ENCODE measurements at regions not wholly inside any gene's neighbourhood (a gene's known extent, or its start where the extent isn't known, plus 50 kb on each side); places are given as distances from the start of the nearest gene placed in this dataset.
"Not testable (repeated sequence)": the region's sequence is repeated elsewhere in the genome, so short reads cannot be mapped to it uniquely, and the experiment has no call there.

DNA sequence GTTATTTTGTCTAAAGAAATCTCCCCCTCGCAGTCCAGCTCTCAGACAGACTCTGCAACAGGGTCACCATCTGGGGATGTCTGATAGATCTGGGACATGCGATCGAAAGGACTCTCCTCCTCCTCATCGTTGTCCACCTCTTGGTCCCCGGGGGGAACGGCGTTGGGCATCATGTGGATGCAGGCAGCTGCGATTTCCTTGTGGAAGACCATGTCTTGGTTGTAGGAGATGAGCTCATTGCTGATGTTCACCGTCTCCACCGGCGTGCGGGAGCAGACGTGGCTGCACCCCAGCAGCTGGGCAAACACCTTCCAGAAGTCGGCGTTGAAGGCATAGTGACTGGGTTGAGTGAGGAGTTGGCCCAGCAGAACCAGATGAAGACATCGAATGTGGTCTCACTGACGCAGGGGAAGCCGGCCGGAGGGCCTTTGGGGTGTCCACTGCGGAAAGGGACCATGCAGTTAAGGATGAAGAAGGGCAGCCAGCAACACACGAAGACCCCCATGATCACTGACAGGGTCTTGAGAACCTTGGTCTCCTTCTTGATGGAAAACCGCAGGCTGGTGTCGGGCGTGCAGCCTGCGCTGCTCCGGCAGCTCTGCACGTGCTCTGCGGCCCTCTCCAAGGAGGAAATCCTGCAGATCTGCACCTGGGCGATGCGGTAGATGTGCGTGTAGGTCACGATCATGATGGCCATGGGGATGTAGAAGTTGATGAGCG, 918.9 kb downstream of the RPIA start:
- TF ChIP-seq, protein P1, sequence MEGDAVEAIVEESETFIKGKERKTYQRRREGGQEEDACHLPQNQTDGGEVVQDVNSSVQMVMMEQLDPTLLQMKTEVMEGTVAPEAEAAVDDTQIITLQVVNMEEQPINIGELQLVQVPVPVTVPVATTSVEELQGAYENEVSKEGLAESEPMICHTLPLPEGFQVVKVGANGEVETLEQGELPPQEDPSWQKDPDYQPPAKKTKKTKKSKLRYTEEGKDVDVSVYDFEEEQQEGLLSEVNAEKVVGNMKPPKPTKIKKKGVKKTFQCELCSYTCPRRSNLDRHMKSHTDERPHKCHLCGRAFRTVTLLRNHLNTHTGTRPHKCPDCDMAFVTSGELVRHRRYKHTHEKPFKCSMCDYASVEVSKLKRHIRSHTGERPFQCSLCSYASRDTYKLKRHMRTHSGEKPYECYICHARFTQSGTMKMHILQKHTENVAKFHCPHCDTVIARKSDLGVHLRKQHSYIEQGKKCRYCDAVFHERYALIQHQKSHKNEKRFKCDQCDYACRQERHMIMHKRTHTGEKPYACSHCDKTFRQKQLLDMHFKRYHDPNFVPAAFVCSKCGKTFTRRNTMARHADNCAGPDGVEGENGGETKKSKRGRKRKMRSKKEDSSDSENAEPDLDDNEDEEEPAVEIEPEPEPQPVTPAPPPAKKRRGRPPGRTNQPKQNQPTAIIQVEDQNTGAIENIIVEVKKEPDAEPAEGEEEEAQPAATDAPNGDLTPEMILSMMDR (conservative IDR thresholded peaks at IDR 0.05 in 1 of 2, IDR thresholded peaks at IDR 0.05 in 1 of 2; ENCODE audit: low read depth in 1 of 2, low read length in 2 of 2), result not testable (repeated sequence)
- not testable (repeated sequence) for TF ChIP-seq EZH2 (IDR thresholded peaks at IDR 0.05; ENCODE audit: low read length, missing control alignments)

Data from fibroblast of lung (primary cell).